ENCODE measurements at regions not wholly inside any gene's neighbourhood (a gene's known extent, or its start where the extent isn't known, plus 50 kb on each side); places are given as distances from the start of the nearest gene placed in this dataset.
"Not testable (repeated sequence)": the region's sequence is repeated elsewhere in the genome, so short reads cannot be mapped to it uniquely, and the experiment has no call there.

GRCh38 chr11:87780068-87780413 lies 395.2 kb downstream of the RAB38 start:
- no peak for DNase-seq (ENCODE audit: insufficient read length, low spot score)
- no peak for FAIRE-seq
- TF ChIP-seq CTCF (IDR thresholded peaks at IDR 0.05; ENCODE audit: insufficient read depth, missing control alignments), result no peak

GRCh38 chr11:87779276-87780067 lies 395.8 kb downstream of the RAB38 start:
- DNase-seq (ENCODE audit: insufficient read length, low spot score) (no peak), FAIRE-seq (no peak)
- no peak for TF ChIP-seq CTCF (IDR thresholded peaks at IDR 0.05; ENCODE audit: insufficient read depth, missing control alignments)

- FAIRE-seq (no peak), DNase-seq (ENCODE audit: insufficient read length, low spot score) (no peak)
- no peak for TF ChIP-seq CTCF (IDR thresholded peaks at IDR 0.05; ENCODE audit: insufficient read depth, missing control alignments)
Measured at GRCh38 chr11:87778357-87778756, 396.9 kb downstream of the RAB38 start.

- TF ChIP-seq CTCF (IDR thresholded peaks at IDR 0.05; ENCODE audit: insufficient read depth, missing control alignments), result no peak
- no peak for DNase-seq (ENCODE audit: insufficient read length, low spot score)
- no peak for FAIRE-seq
Measured at GRCh38 chr11:87775036-87775435, 400.2 kb downstream of the RAB38 start.

- FAIRE-seq (no peak), DNase-seq (ENCODE audit: insufficient read length, low spot score) (no peak)
- TF ChIP-seq CTCF (IDR thresholded peaks at IDR 0.05; ENCODE audit: insufficient read depth, missing control alignments), result no peak
Measured at GRCh38 chr11:87769661-87770060, 405.6 kb downstream of the RAB38 start.

- DNase-seq (ENCODE audit: insufficient read length, low spot score) (no peak), FAIRE-seq (no peak)
- TF ChIP-seq CTCF (IDR thresholded peaks at IDR 0.05; ENCODE audit: insufficient read depth, missing control alignments), result no peak
Measured at GRCh38 chr11:87767615-87768014, 407.6 kb downstream of the RAB38 start.

GRCh38 chr11:87764075-87764474 lies 411.2 kb downstream of the RAB38 start:
- DNase-seq (ENCODE audit: insufficient read length, low spot score); FAIRE-seq: not testable (repeated sequence)
